Stimulated activated CD8-positive, alpha-beta memory T cell treated with anti-CD3 and anti-CD28 coated beads, Interleukin-7, amount 100 ng/mL, for 24 hours (primary cell): ENCODE measurements at regions not wholly inside any gene's neighbourhood (a gene's known extent, or its start where the extent isn't known, plus 50 kb on each side); places are given as distances from the start of the nearest gene placed in this dataset.

ENCODE experiments used
- DNase-seq: peaks from one replicate; pipeline ENCODE4 v3.0.0-alpha.2; 2020; ENCODE audit warnings: low read depth

DNA sequence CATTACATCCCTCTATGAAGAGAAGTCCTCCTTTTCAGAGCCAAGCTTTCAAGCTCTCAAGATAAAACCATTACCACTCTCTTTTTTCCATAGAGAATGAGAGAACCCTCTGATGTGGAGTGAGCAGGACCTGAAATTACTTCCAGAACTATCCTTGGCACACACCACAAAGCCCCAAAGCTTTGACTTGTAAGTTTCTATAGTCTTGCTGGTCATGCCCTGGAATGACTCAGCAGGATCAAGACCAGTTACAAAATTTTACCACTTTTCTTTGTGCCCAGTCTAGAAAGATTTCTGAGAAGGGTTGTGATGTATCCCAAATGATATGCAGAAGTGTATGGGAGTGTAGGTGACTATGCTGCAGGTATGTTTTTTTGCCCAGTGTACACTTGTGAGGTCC, 760.6 kb downstream of the TLE1 start:
- DNase-seq = no peak

GRCh38 chr9:80926611-80927010, 762.7 kb downstream of the TLE1 start:
- DNase-seq = no peak

- DNase-seq = no peak
Measured at GRCh38 chr9:80922544-80922943, 766.8 kb downstream of the TLE1 start.

GRCh38 chr9:80906728-80907127, 782.6 kb downstream of the TLE1 start:
- DNase-seq = no peak

GRCh38 chr9:80899208-80899607, 790.1 kb downstream of the TLE1 start:
- no peak for DNase-seq

DNA sequence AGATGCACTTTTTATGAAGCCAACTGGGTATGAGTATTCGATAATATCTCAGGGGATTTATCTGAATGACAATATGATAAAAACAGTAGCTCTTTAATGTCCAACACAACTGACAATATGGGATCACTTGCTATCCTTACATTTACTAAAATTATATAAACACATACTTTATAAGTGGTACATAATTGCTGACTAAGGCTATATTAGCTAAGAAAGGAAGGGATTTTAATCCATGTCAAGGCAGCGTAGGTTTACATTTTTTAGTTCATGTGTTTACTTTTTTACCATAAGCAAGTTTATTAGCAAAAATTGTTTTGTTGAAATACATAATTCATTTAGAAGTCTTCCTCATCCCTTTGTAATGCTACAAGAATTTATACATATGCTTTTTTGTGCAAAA, 796.2 kb downstream of the TLE1 start:
- DNase-seq = no peak

DNA sequence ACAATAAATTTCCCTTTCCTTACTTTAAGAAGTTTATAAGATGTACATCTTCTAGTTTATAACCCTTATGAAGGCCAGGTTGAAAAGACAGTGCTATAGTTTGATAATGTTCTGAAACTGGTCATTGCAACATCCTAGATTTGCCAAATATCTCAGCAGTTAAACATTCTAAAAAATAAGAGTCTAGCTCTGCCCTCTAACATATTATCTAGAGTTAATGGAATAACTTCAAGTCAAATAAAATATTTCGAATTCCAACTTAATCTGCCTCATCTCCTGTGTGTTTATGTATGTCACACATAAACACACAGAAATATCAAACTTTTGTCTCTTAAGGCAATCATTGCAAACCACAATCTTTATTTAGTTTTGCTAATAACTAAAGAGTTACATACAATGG, 796.6 kb downstream of the TLE1 start:
- DNase-seq = no peak

DNA sequence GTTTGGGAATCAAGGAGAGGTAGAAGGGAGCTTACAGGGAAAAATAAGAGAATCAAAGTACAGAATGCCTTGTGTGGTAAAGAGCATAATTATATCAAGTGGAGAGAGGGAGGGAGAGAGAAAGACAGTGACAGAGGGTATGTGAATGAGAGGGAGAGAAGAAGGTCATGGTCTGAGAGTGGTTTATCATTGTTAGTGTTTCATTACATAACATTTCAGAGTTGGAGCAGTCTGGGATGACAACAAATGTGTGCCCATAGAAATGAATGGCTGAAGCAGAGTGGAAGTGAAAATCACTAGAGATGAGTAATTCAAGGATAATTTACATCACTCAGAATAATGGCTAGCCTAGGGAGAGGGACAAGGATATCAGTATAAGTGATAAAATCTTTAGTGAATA, 799.2 kb downstream of the TLE1 start:
- DNase-seq = no peak

GRCh38 chr9:80885894-80886293, 803.5 kb downstream of the TLE1 start:
- no peak for DNase-seq

- no peak for DNase-seq
Measured at GRCh38 chr9:80883826-80884579, 805.3 kb downstream of the TLE1 start.

DNA sequence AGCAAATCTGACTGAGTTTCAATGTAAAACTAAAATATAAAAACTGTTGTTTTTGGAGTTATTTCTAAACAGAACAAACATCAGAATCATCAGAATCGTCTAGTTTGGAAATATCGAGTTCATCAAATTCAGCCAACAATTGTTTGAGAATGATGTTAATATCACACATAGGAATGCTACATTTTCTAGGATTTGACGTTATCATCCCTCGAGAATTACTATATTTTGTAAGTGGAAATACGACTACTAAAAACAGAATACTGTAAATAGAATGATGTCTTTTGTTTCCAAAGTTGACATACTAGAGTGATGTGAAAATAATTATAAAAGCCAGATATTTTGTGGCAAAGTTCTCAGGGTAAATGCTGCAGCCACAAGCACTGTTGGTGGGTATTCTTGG, 805.9 kb downstream of the TLE1 start:
- DNase-seq = no peak

DNA sequence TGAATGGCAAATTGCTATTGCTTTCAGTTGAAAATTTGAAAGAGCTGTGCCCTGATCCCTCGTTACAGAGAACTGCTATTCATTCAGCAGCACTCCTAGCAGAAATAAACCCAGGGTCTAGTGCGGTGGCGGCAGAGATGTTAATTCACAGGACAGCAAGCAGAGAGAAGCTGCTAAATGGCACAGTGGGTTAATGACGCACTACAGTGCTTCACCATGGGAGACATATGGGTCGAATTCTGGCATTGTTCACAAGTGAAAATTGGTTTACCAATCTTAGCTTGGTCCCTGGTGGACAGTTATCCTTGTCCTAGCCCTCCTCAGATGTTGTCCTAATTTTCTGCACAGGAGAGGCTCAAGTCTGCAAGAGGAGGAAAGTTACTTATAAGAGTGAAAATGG, 807.4 kb downstream of the TLE1 start:
- DNase-seq = no peak

DNA sequence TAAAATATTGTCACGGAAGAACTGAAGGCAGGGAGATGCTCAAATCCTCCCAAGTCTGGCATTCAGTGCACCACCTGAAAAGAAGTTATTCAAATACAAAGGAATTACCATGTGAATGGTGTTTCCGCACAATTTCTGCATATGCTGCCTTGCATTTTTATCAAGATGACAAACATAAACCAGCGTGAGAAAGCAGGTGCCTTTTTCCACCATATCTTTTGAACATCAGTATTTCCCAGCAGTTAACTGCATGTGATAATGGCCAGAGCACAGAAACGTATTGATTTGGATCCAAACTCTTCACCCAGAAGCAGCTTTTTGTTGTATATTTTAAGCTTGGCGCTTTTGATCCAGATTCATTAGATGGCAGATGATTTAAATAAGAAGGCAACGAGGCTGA, 808.0 kb downstream of the TLE1 start:
- DNase-seq = no peak

- DNase-seq = no peak
Measured at GRCh38 chr9:80878556-80878955, 810.8 kb downstream of the TLE1 start.

DNA sequence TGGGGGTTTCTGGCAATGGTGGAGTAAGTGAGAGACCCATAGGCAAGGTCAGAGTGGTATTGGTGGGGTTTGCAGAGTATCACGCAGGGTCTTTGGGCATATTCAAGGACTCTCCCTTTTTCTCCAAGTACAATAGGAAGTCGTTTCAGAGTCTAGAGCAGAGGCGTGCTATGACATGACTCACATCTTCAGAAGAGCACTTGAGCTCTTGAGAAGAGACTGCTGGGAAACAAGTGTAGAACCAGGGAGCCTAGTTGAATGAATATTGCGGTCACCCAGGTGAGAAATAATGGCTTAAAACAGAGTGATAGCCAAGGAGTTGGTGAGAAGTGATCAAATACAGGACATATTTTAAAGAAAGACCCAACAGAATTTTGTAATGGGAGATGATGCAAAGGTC, 813.4 kb downstream of the TLE1 start:
- DNase-seq = no peak

- no peak for DNase-seq
Measured at GRCh38 chr9:80874276-80874675, 815.1 kb downstream of the TLE1 start.

GRCh38 chr9:80873861-80874260, 815.5 kb downstream of the TLE1 start:
- no peak for DNase-seq

- no peak for DNase-seq
Measured at GRCh38 chr9:80871596-80871995, 817.8 kb downstream of the TLE1 start.

GRCh38 chr9:80867731-80868130, 821.6 kb downstream of the TLE1 start:
- no peak for DNase-seq

- no peak for DNase-seq
Measured at GRCh38 chr9:80866576-80867227, 822.6 kb downstream of the TLE1 start.

DNA sequence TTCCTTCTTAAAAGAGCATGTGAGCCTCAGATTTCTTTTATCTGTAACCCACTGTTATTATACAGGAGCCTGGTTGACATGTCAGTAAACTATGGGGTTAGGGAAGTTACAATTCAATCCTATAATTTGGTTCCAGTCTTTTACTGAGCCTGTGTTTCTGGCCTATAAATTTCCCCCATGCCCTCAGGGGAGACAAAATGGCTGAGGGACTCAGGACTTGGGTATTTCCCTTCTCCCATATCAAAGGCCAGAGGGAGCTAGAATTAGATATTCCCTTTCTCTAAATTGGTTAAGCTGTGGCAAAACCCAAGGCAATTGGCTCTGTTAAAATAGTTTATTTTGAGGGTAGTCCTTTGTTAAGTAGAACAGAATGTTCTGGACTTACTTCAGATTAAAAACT, 823.2 kb downstream of the TLE1 start:
- DNase-seq = no peak

GRCh38 chr9:80843028-80843427, 846.3 kb downstream of the TLE1 start:
- no peak for DNase-seq

- DNase-seq = no peak
Measured at GRCh38 chr9:80842389-80842788, 847.0 kb downstream of the TLE1 start.

DNA sequence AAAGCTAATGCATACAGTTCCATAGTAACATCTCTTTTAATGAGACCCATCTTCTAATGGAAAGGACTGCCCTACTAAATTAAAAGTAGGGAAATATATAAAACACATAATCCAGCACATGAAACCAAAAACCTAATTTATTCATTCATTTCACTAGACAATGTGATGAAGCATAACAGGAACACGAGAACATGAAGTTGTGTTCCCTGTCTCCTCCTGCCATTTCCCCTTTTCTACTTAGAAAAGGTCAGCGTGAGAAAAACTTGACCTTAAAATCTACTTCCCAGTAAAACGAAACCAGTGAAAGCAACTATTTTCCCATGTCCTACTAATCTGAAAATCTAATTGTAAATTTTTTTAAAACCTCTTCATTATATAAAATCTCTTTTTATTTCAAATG, 847.5 kb downstream of the TLE1 start:
- DNase-seq = no peak
